ENCODE measurements at regions not wholly inside any gene's neighbourhood (a gene's known extent, or its start where the extent isn't known, plus 50 kb on each side); places are given as distances from the start of the nearest gene placed in this dataset.

DNA sequence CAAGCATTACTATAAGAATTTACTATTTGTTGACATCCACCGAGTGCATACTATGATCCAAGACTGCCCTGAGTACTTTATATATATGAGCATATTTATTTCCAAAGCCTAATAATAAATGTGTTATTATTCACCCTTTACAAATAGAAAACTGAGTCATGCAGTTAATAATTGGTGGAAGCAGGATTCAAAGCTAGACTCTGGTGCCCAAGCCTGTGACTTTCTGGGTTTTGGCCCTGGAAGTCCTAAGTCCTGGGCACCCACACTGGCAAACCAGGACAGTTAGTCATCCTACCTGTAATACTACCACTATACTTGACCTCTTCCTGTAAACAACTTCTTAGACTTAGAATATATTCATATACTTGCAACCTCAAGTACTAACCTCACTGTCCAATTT lies 257.4 kb upstream of the IRX5 start:
- no peak for TF ChIP-seq SIN3A (IDR thresholded peaks at IDR 0.05; ENCODE audit: borderline replicate concordance, insufficient read depth, low read length)
- no peak for TF ChIP-seq FOXP2 (optimal IDR thresholded peaks at IDR 0.05; ENCODE audit: borderline replicate concordance, extremely low read depth, extremely low read length, insufficient read depth)
- no peak for TF ChIP-seq POLR2AphosphoS5 (IDR thresholded peaks at IDR 0.05; ENCODE audit: low read depth, low read length)
- TF ChIP-seq, protein P1, sequence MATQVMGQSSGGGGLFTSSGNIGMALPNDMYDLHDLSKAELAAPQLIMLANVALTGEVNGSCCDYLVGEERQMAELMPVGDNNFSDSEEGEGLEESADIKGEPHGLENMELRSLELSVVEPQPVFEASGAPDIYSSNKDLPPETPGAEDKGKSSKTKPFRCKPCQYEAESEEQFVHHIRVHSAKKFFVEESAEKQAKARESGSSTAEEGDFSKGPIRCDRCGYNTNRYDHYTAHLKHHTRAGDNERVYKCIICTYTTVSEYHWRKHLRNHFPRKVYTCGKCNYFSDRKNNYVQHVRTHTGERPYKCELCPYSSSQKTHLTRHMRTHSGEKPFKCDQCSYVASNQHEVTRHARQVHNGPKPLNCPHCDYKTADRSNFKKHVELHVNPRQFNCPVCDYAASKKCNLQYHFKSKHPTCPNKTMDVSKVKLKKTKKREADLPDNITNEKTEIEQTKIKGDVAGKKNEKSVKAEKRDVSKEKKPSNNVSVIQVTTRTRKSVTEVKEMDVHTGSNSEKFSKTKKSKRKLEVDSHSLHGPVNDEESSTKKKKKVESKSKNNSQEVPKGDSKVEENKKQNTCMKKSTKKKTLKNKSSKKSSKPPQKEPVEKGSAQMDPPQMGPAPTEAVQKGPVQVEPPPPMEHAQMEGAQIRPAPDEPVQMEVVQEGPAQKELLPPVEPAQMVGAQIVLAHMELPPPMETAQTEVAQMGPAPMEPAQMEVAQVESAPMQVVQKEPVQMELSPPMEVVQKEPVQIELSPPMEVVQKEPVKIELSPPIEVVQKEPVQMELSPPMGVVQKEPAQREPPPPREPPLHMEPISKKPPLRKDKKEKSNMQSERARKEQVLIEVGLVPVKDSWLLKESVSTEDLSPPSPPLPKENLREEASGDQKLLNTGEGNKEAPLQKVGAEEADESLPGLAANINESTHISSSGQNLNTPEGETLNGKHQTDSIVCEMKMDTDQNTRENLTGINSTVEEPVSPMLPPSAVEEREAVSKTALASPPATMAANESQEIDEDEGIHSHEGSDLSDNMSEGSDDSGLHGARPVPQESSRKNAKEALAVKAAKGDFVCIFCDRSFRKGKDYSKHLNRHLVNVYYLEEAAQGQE (IDR thresholded peaks at IDR 0.05; ENCODE audit: insufficient read depth in 1 of 2, low read depth in 2 of 2, low read length in 2 of 2) = no peak
- TF ChIP-seq TAF1 (IDR thresholded peaks at IDR 0.05; ENCODE audit: borderline replicate concordance, insufficient read depth, low read length) = no peak
